ENCODE measurements at regions not wholly inside any gene's neighbourhood (a gene's known extent, or its start where the extent isn't known, plus 50 kb on each side); places are given as distances from the start of the nearest gene placed in this dataset.

DNA sequence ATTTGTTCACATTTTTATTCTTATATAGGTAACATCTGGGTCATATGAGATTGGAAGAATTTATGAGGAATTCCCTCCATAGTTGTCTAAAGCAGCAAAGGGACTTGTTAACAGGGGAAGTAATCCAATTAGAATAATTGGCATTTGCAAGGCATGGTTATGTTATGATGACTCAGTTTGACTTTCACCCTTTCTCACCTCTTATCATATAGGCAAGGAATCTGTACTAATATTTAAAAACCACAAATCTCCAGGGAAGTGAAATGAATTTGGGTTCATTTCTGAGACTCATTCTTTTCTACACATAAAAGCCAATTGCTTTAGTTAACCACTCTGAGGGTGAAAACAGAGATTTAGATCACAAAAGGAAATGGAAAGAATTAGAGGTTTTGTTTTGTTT, 281.5 kb upstream of the DKK2 start:
- TF ChIP-seq, protein P1, sequence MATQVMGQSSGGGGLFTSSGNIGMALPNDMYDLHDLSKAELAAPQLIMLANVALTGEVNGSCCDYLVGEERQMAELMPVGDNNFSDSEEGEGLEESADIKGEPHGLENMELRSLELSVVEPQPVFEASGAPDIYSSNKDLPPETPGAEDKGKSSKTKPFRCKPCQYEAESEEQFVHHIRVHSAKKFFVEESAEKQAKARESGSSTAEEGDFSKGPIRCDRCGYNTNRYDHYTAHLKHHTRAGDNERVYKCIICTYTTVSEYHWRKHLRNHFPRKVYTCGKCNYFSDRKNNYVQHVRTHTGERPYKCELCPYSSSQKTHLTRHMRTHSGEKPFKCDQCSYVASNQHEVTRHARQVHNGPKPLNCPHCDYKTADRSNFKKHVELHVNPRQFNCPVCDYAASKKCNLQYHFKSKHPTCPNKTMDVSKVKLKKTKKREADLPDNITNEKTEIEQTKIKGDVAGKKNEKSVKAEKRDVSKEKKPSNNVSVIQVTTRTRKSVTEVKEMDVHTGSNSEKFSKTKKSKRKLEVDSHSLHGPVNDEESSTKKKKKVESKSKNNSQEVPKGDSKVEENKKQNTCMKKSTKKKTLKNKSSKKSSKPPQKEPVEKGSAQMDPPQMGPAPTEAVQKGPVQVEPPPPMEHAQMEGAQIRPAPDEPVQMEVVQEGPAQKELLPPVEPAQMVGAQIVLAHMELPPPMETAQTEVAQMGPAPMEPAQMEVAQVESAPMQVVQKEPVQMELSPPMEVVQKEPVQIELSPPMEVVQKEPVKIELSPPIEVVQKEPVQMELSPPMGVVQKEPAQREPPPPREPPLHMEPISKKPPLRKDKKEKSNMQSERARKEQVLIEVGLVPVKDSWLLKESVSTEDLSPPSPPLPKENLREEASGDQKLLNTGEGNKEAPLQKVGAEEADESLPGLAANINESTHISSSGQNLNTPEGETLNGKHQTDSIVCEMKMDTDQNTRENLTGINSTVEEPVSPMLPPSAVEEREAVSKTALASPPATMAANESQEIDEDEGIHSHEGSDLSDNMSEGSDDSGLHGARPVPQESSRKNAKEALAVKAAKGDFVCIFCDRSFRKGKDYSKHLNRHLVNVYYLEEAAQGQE (IDR thresholded peaks at IDR 0.05; ENCODE audit: insufficient read depth in 1 of 2, low read depth in 2 of 2, low read length in 2 of 2): no peak
- no peak for TF ChIP-seq POLR2AphosphoS5 (IDR thresholded peaks at IDR 0.05; ENCODE audit: low read depth, low read length)

All from PFSK-1 (cell line).